ENCODE measurements at regions not wholly inside any gene's neighbourhood (a gene's known extent, or its start where the extent isn't known, plus 50 kb on each side); places are given as distances from the start of the nearest gene placed in this dataset.

DNA sequence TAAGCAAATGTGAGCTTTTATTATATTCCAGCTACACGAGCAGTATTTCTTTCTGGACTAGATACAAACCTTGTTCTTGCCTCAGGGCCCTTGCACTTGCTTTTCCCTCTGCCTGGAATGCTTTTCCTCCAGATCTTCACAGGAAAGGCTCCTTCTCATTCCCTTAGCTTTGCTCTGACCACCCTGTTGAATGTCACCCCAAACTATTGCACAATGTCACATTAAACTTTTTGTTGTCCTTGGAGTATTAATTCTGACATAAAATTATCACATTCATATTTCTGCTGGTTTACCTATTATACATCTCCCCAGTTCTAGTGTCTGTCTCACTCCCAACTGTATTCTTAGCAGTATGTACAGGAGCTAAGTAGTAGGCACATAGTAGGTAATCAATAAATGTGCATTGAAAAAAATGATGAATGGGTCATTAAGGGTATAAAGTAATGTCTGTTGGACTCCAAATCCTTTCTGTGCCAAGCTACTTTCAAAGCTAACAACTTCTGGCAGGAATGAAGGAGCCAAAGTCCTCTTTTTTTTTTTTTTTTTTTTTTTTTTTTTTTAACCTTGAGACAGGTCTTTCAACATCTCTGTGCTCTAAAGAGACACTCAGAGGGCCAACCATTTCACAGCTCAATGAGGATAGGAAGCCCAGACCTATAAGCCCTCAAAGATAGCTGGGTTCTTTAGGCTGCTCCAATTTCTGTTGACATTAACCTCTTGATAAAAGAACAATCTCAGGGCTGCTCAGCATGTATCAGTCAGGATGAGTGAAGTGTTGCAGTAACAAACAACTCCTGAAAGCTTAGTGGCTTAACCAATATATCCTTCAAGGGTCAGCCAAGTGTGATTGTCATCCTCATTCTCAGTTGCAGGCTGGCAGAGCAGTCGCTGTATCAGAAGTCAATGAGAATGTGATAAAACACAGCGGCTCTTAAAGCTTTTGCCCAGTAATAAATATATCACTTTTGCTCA is 424.4 kb upstream of the TBX3 start:
- TF ChIP-seq GATA3 (IDR thresholded peaks at IDR 0.05; ENCODE audit: low read depth, low read length), result no peak
- no peak for TF ChIP-seq GATA2 (IDR thresholded peaks at IDR 0.05; ENCODE audit: low read depth, low read length)
